Lung (tissue), 11 donors: ENCODE measurements at regions not wholly inside any gene's neighbourhood (a gene's known extent, or its start where the extent isn't known, plus 50 kb on each side); places are given as distances from the start of the nearest gene placed in this dataset.

Source experiments
- ATAC-seq: fragments of 200-7000 bp; cut with Tn5 transposase; one replicate; pipeline ENCODE4 v1.9.1; 2020; ENCODE audit warnings: moderate number of reproducible peaks; ENCODE audit not compliant: insufficient read depth, low FRiP score
- DNase-seq, 3 donors: peaks; one replicate each; pipeline ENCODE4 v3.0.0-alpha.2; 2013 to 2017
- H3K27ac ChIP-seq, 2 donors: one replicate each; pipeline ENCODE4 v1.5.1; 2013; ENCODE audit warnings: mild to moderate bottlenecking in 2 of 2, moderate library complexity in 2 of 2, control low read depth in 1 of 2, inconsistent platforms in 1 of 2, low read depth in 1 of 2, low read length in 1 of 2
- H3K27me3 ChIP-seq, 3 donors: one replicate each; pipeline ENCODE4 v1.5.1; 2013; ENCODE audit warnings: low read length in 2 of 3; ENCODE audit not compliant: control insufficient read depth in 3 of 3, insufficient read depth in 3 of 3
- H3K36me3 ChIP-seq, 4 donors: one replicate each; pipeline ENCODE4 v1.5.1; 2013; ENCODE audit warnings: low read length in 4 of 4, mild to moderate bottlenecking in 1 of 4, moderate library complexity in 1 of 4; ENCODE audit not compliant: control insufficient read depth in 4 of 4, insufficient read depth in 4 of 4
- H3K4me1 ChIP-seq, 5 donors: one replicate each; pipeline ENCODE4 v1.5.1; 2013; ENCODE audit warnings: low read length in 5 of 5, mild to moderate bottlenecking in 2 of 5, moderate library complexity in 1 of 5; ENCODE audit not compliant: control insufficient read depth in 5 of 5, insufficient read depth in 5 of 5
- H3K4me3 ChIP-seq: one replicate; pipeline ENCODE4 v1.5.1; 2013; ENCODE audit warnings: mild to moderate bottlenecking, control low read depth, moderate library complexity
- H3K9ac ChIP-seq, 2 donors: one replicate each; pipeline ENCODE4 v1.5.1; 2013; ENCODE audit warnings: low read length in 2 of 2, control low read depth in 1 of 2; ENCODE audit not compliant: insufficient read depth in 1 of 2
- H3K9me3 ChIP-seq, 4 donors: one replicate each; pipeline ENCODE4 v1.5.1; 2013; ENCODE audit warnings: low read length in 3 of 4, mild to moderate bottlenecking in 1 of 4, moderate library complexity in 1 of 4; ENCODE audit not compliant: control insufficient read depth in 4 of 4, insufficient read depth in 3 of 4
- CTCF ChIP-seq: IDR thresholded peaks from 2 replicates; pipeline ENCODE4 v1.5.1; 2012; ENCODE audit warnings: mild to moderate bottlenecking; ENCODE audit errors: control extremely low read depth, extremely low read depth
- WGBS, 2 donors: extraction: QIAGEN DNeasy Blood & Tissue Kit; methylation state at CpG; one replicate each; pipeline ENCODE4 v1.1.7; 2013; 5-methylcytosine and 5-hydroxymethylcytosine counted together
- donor health status: control.
- donor health status: control.
- donor health status: Bipolar disorder and iron deficiency.
- donor health status: healthy.
- donor health status: DM: yes; HTN: yes; CAD: no.

- Histone ChIP-seq H3K4me1 (no peaks in the 10 kb centered on the region), H3K9ac (no peak overlapping the region), H3K27me3 (no peaks in the 10 kb centered on the region), H3K9me3 (peaks cover 0 to 6% (median 0%) of the 10 kb centered on the region in 4 donors), H3K27ac (no peak overlapping the region), H3K4me3 (no peak overlapping the region), H3K36me3 (no peaks in the 10 kb centered on the region)
- TF ChIP-seq CTCF, result no peak
- 73 to 77% methylated on average over 15 of the region's 15 CpGs for WGBS, 2 donors
- ATAC-seq (no peak), DNase-seq (no peak)
These were observed 100.4 kb downstream of the PXDC1 start for GRCh38 chr6:3650959-3651697.

- ATAC-seq (no peak), DNase-seq (no peak)
- WGBS, 2 donors, result 94% methylated on average over 17 of the region's 17 CpGs
- H3K9me3 ChIP-seq, result peaks cover 0 to 6% (median 0%) of the 10 kb centered on the region in 4 donors
- no peaks in the 10 kb centered on the region for H3K27me3 ChIP-seq
- H3K4me1 ChIP-seq, result no peaks in the 10 kb centered on the region
- H3K27ac ChIP-seq, result no peak overlapping the region
- no peak for TF ChIP-seq CTCF
- no peak overlapping the region for H3K4me3 ChIP-seq
- no peaks in the 10 kb centered on the region for H3K36me3 ChIP-seq
- no peak overlapping the region for H3K9ac ChIP-seq
These were observed 101.2 kb downstream of the PXDC1 start for GRCh38 chr6:3650076-3650958.

GRCh38 chr6:3648724-3649123, 102.8 kb downstream of the PXDC1 start:
- no peak for DNase-seq
- Histone ChIP-seq H3K4me1 (no peaks in the 10 kb centered on the region), H3K4me3 (no peak overlapping the region), H3K9me3 (peaks cover 0 to 6% (median 0%) of the 10 kb centered on the region in 4 donors), H3K27ac (no peak overlapping the region), H3K9ac (no peak overlapping the region), H3K27me3 (no peaks in the 10 kb centered on the region), H3K36me3 (no peaks in the 10 kb centered on the region)
- WGBS, 2 donors, result 82 to 85% methylated on average over 2 of the region's 2 CpGs
- TF ChIP-seq CTCF, result no peak
- ATAC-seq, result no peak
